HCT116 (cell line): ENCODE measurements at regions not wholly inside any gene's neighbourhood (a gene's known extent, or its start where the extent isn't known, plus 50 kb on each side); places are given as distances from the start of the nearest gene placed in this dataset.

Experiments
- ATAC-seq: fragments of 200-7000 bp; cut with Tn5 transposase; 2 replicates; pipeline ENCODE4 v1.9.1; 2020; ENCODE audit warnings: mild to moderate bottlenecking, moderate library complexity
- BruUV-seq: library from RNA; stranded (reverse); fragments of 400-500 nt; replicated peaks from 2 replicates; lab custom pipeline; 2021; lab: Mats Ljungman, UMichigan
- CTCF ChIA-PET: fragments of 300-600 bp; sonication (Branson Sonifier 250); formaldehyde crosslinking; loops from one replicate; lab custom pipeline; 2021; ENCODE audit warnings: antibody characterized with exemption; lab: Charles Lee
- POLR2A ChIA-PET: fragments of 300-600, 350-600 bp; sonication (Branson Sonifier 250); formaldehyde crosslinking; loops from one replicate; lab custom pipeline; 2021; ENCODE audit warnings: antibody characterized with exemption; lab: Charles Lee
- RAD21 ChIA-PET, 2 experiments: fragments of 300-600 bp; sonication (Branson Sonifier 250); formaldehyde crosslinking; loops; one replicate each; lab custom pipeline; 2023; ENCODE audit warnings: low total read pairs in 2 of 2; ENCODE audit not compliant: uncharacterized antibody in 2 of 2, unreplicated experiment in 2 of 2, low non-redundant PET in 1 of 2; lab: Charles Lee
- DNase-seq: peaks from one replicate; pipeline ENCODE4 v3.0.0-alpha.2; 2010; ENCODE audit warnings: low read depth, low spot score
- H2AFZ ChIP-seq: fragments of 200-600 bp; shearing (Covaris generic), sonication (generic); 2 replicates; pipeline ENCODE4 v1.6.1; 2017; ENCODE audit warnings: low read depth, mixed run types, mixed read lengths, antibody characterized with exemption, low read length; ENCODE audit not compliant: poor library complexity, severe bottlenecking
- H3K27ac ChIP-seq: 2 replicates; pipeline ENCODE4 v1.5.1; 2012; ENCODE audit warnings: low read depth, low read length
- H3K27me3 ChIP-seq: fragments of 200-600 bp; sonication (generic); 2 replicates; pipeline ENCODE4 v1.6.1; 2016; ENCODE audit warnings: mixed run types, low read length, mixed read lengths; ENCODE audit not compliant: insufficient read depth
- H3K36me3 ChIP-seq, 2 experiments: fragments of 200-500 bp in 1 of 2; fragments of 200-600 bp in 1 of 2; sonication (Bioruptor generic) in 1 of 2; sonication (generic) in 1 of 2; 2 replicates each; pipeline versions ENCODE4 v1.5.1 to v1.6.1; 2014 to 2016; ENCODE audit warnings: low read length in 2 of 2, inconsistent platforms in 1 of 2, mixed read lengths in 1 of 2, mixed run types in 1 of 2; ENCODE audit not compliant: insufficient read depth in 2 of 2, control insufficient read depth in 1 of 2
- H3K4me1 ChIP-seq, 2 experiments: fragments of 200-600 bp in 1 of 2; sonication (generic) in 1 of 2; 2 replicates each; pipeline versions ENCODE4 v1.5.1 to v1.6.1; 2012 to 2017; ENCODE audit warnings: low read length in 2 of 2, inconsistent platforms in 1 of 2, mild to moderate bottlenecking in 1 of 2, mixed read lengths in 1 of 2, mixed run types in 1 of 2, moderate library complexity in 1 of 2; ENCODE audit not compliant: insufficient read depth in 2 of 2, control insufficient read depth in 1 of 2
- H3K4me2 ChIP-seq: fragments of 200-600 bp; sonication (generic); 2 replicates; pipeline ENCODE4 v1.6.1; 2017; ENCODE audit warnings: mixed run types, low read length, mixed read lengths
- H3K4me3 ChIP-seq, 2 experiments: fragments of 200-600 bp in 1 of 2; sonication (generic) in 1 of 2; replicated peaks in 1 of 2; 2 replicates each; pipeline ENCODE4 v1.5.1; 2011 to 2016; ENCODE audit warnings: low read length in 2 of 2, control low read depth in 1 of 2, low read depth in 1 of 2, mild to moderate bottlenecking in 1 of 2, mixed read lengths in 1 of 2, mixed run types in 1 of 2
- H3K79me2 ChIP-seq: fragments of 200-600 bp; sonication (generic); 2 replicates; pipeline ENCODE4 v1.6.1; 2017; ENCODE audit warnings: mild to moderate bottlenecking, mixed run types, low read length, moderate library complexity, mixed read lengths; ENCODE audit not compliant: insufficient read depth
- H3K9ac ChIP-seq: fragments of 200-600 bp; sonication (generic); 2 replicates; pipeline ENCODE4 v1.6.1; 2016; ENCODE audit warnings: low read length, mixed read lengths
- H3K9me2 ChIP-seq: fragments of 200-600 bp; sonication (generic), shearing (Covaris generic); 2 replicates; pipeline ENCODE4 v1.6.1; 2017; ENCODE audit warnings: mixed run types, mild to moderate bottlenecking, moderate library complexity; ENCODE audit not compliant: insufficient read depth
- H3K9me3 ChIP-seq, 2 experiments: fragments of 200-500 bp in 1 of 2; fragments of 200-600 bp in 1 of 2; sonication (Bioruptor generic) in 1 of 2; sonication (generic) in 1 of 2; 2 replicates each; pipeline ENCODE4 v1.6.1; 2014 to 2017; ENCODE audit warnings: low read length in 2 of 2, mixed read lengths in 2 of 2, inconsistent platforms in 1 of 2, low read depth in 1 of 2, mild to moderate bottlenecking in 1 of 2, mixed run types in 1 of 2, moderate library complexity in 1 of 2; ENCODE audit not compliant: control insufficient read depth in 1 of 2, insufficient read depth in 1 of 2
- H4K20me1 ChIP-seq: fragments of 200-600 bp; sonication (generic), shearing (Covaris generic); 2 replicates; pipeline ENCODE4 v1.6.1; 2017; ENCODE audit warnings: mixed run types, mild to moderate bottlenecking, moderate library complexity; ENCODE audit not compliant: insufficient read depth
- ATF3 ChIP-seq: IDR thresholded peaks from 2 replicates; pipeline ENCODE4 v1.6.1; 2012
- POLR2A ChIP-seq: IDR thresholded peaks from 2 replicates; pipeline ENCODE4 v1.7.0; 2011; ENCODE audit warnings: borderline replicate concordance; ENCODE audit not compliant: insufficient read depth, insufficient read length; ENCODE audit errors: extremely low read depth
- RAD21 ChIP-seq: IDR thresholded peaks from 2 replicates; pipeline ENCODE4 v1.6.1; 2012; ENCODE audit warnings: low read depth, mild to moderate bottlenecking
- intact Hi-C: fragments of 100-400 bp; cut with micrococcal nuclease; formaldehyde crosslinking; loops from 2 replicates; pipeline ENCODE4 v1.10.0; 2022
- TF ChIP-seq, protein P1 (sequence below), 3 experiments: fragments of 200-600 bp in 1 of 3; sonication (generic) in 1 of 3; IDR thresholded peaks in 2 of 3; conservative IDR thresholded peaks in 1 of 3; 2 replicates each; pipeline ENCODE4 v1.5.1; 2012 to 2017; ENCODE audit warnings: low read depth in 2 of 3, low read length in 2 of 3, antibody characterized with exemption in 1 of 3, borderline replicate concordance in 1 of 3, control low read depth in 1 of 3, mild to moderate bottlenecking in 1 of 3, mixed read lengths in 1 of 3, mixed run types in 1 of 3, moderate library complexity in 1 of 3; ENCODE audit not compliant: insufficient read depth in 1 of 3

DNA sequence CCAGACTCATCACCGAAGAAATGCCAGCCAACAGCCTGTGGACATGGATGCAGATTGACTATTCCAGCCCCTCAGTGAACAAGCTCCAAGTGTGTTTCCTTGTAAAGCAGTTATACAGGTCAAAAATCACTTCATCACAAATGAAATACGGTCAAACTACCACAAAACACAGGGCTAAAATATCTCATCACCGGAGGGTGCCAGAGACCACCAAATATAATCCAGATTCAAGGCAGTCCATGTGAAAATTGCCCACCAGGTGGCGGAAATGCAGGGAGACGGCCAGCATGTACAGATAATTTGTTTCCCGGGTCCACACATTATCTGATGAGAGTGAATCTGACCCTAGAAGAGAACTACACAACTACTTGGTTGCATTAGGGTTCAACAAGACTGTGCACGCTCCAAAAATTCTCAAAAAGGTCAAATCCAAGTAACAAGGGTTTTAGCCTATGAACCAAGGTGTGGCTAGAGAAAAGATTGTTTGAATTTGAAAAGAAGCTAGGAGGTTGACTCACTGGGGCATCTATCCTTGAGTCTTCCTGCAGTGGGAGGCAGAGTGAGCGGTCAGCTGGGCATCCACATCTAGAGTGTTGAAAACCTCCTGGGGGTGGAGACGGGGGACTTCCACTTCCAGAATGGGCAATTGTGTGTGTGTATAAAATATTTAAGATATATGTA, 71.7 kb downstream of the IGLL5 start:
- DNase-seq: peak; percentile 80
- intact Hi-C loops: loop anchor here (1.0 to 10.0 kb wide), 6 partner anchors 169 to 428 kb away; no protein-coding TSS in a partner anchor
- no peak overlapping the region for H3K4me2 ChIP-seq

More for the DNA sequence above, 71.7 kb downstream of the IGLL5 start:
- RAD21 ChIA-PET: interaction anchor here (0.8 to 2.9 kb wide), 6 partner anchors 169 to 428 kb away, joined by 3 to 23 read pairs (median 11); no protein-coding TSS in a partner anchor
- Histone ChIP-seq H4K20me1 (no peaks in the 10 kb centered on the region), H3K9ac (no peak overlapping the region), H3K27me3 (no peaks in the 10 kb centered on the region), H3K4me3 (no peak overlapping the region), H3K4me1 (no peaks in the 10 kb centered on the region), H3K9me2 (no peaks in the 10 kb centered on the region), H2AFZ (no peak overlapping the region), H3K27ac (no peak overlapping the region), H3K36me3 (no peaks in the 10 kb centered on the region), H3K9me3 (peaks cover 0 to 12% of the 10 kb centered on the region in 2 experiments; a peak in 2 of 4 replicates), H3K79me2 (no peaks in the 10 kb centered on the region)
- BruUV-seq: no TSS peak
- ATAC-seq: peak; percentile 73
- CTCF ChIA-PET: interaction anchor here (0.6 to 5.9 kb wide), 22 partner anchors 9 to 496 kb away, joined by 3 to 174 read pairs (median 5); partner anchors contain the start of genes GNAZ and RAB36
- POLR2A ChIA-PET: interaction anchor here (0.6 to 1.4 kb wide), 3 partner anchors 61 to 169 kb away, joined by 3 to 5 read pairs (median 3); no protein-coding TSS in a partner anchor
- TF ChIP-seq, protein P1, sequence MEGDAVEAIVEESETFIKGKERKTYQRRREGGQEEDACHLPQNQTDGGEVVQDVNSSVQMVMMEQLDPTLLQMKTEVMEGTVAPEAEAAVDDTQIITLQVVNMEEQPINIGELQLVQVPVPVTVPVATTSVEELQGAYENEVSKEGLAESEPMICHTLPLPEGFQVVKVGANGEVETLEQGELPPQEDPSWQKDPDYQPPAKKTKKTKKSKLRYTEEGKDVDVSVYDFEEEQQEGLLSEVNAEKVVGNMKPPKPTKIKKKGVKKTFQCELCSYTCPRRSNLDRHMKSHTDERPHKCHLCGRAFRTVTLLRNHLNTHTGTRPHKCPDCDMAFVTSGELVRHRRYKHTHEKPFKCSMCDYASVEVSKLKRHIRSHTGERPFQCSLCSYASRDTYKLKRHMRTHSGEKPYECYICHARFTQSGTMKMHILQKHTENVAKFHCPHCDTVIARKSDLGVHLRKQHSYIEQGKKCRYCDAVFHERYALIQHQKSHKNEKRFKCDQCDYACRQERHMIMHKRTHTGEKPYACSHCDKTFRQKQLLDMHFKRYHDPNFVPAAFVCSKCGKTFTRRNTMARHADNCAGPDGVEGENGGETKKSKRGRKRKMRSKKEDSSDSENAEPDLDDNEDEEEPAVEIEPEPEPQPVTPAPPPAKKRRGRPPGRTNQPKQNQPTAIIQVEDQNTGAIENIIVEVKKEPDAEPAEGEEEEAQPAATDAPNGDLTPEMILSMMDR (IDR thresholded peaks at IDR 0.05 in 2 of 3, conservative IDR thresholded peaks at IDR 0.05 in 1 of 3; ENCODE audit: borderline replicate concordance in 1 of 3, insufficient read depth in 1 of 3, low read depth in 2 of 3, low read length in 2 of 3): peak; percentile 85 to 100 (median 99)
- TF ChIP-seq POLR2A: no peak
- TF ChIP-seq ATF3: no peak
- TF ChIP-seq RAD21: peak; percentile 98
